GM23338 (cell line): ENCODE measurements at regions not wholly inside any gene's neighbourhood (a gene's known extent, or its start where the extent isn't known, plus 50 kb on each side); places are given as distances from the start of the nearest gene placed in this dataset.

Source experiments
- ATAC-seq: fragments of 200-7000 bp; cut with Tn5 transposase; 3 replicates; pipeline ENCODE4 v1.9.1; 2020
- DNase-seq: peaks from one replicate; pipeline ENCODE4 v3.0.0-alpha.2; 2015; ENCODE audit warnings: low spot score
- H2AFZ ChIP-seq: fragments of 200-600 bp; sonication (generic); 2 replicates; pipeline ENCODE4 v1.8.0; 2016; ENCODE audit warnings: antibody characterized with exemption, mild to moderate bottlenecking, moderate library complexity
- H3F3A ChIP-seq: fragments of 200-600 bp; sonication (generic); replicated peaks from 2 replicates; pipeline ENCODE4 v1.8.0; 2017; ENCODE audit warnings: antibody characterized with exemption, mixed run types, low read depth
- H3K27ac ChIP-seq: fragments of 200-600 bp; sonication (generic); 2 replicates; pipeline ENCODE4 v1.6.1; 2016; ENCODE audit warnings: low read depth
- H3K27me3 ChIP-seq: fragments of 200-600 bp; sonication (generic); 2 replicates; pipeline ENCODE4 v1.8.0; 2016; ENCODE audit warnings: mild to moderate bottlenecking, mixed run types, moderate library complexity; ENCODE audit not compliant: insufficient read depth
- H3K36me3 ChIP-seq: fragments of 200-600 bp; sonication (generic); 2 replicates; pipeline ENCODE4 v1.8.0; 2016; ENCODE audit warnings: mild to moderate bottlenecking; ENCODE audit not compliant: insufficient read depth
- H3K4me1 ChIP-seq: fragments of 200-600 bp; sonication (generic); 2 replicates; pipeline ENCODE4 v1.8.0; 2016; ENCODE audit warnings: mild to moderate bottlenecking, moderate library complexity; ENCODE audit not compliant: insufficient read depth
- H3K4me2 ChIP-seq: fragments of 200-600 bp; sonication (generic); 2 replicates; pipeline ENCODE4 v1.7.1; 2017; ENCODE audit warnings: mixed run types
- H3K4me3 ChIP-seq: fragments of 200-600 bp; sonication (generic); 2 replicates; pipeline ENCODE4 v1.6.1; 2016; ENCODE audit warnings: mixed run types
- H3K79me2 ChIP-seq: fragments of 200-600 bp; sonication (generic); replicated peaks from 2 replicates; pipeline ENCODE4 v1.8.0; 2017; ENCODE audit warnings: mild to moderate bottlenecking; ENCODE audit not compliant: insufficient read depth
- H3K9me2 ChIP-seq: fragments of 200-600 bp; sonication (generic); 2 replicates; pipeline ENCODE4 v1.8.0; 2017; ENCODE audit not compliant: insufficient read depth
- H4K20me1 ChIP-seq: fragments of 200-600 bp; sonication (generic); replicated peaks from 2 replicates; pipeline ENCODE4 v1.8.0; 2017; ENCODE audit warnings: mild to moderate bottlenecking; ENCODE audit not compliant: insufficient read depth
- H3K27ac Mint-ChIP-seq: 2 replicates; pipeline ENCODE4 v1.8.0; 2020; ENCODE audit warnings: inconsistent platforms, mild to moderate bottlenecking, moderate library complexity, mixed read lengths
- H3K27me3 Mint-ChIP-seq: 3 replicates; pipeline ENCODE4 v1.8.0; 2022; ENCODE audit warnings: low read depth, mild to moderate bottlenecking, moderate library complexity, mixed read lengths, inconsistent platforms; ENCODE audit not compliant: insufficient read depth, poor library complexity
- H3K36me3 Mint-ChIP-seq: 3 replicates; pipeline ENCODE4 v1.8.0; 2021; ENCODE audit warnings: low read depth, mild to moderate bottlenecking, inconsistent platforms, moderate library complexity, mixed read lengths
- H3K4me1 Mint-ChIP-seq: 3 replicates; pipeline ENCODE4 v1.8.0; 2020; ENCODE audit warnings: mild to moderate bottlenecking, inconsistent platforms, mixed read lengths
- H3K4me3 Mint-ChIP-seq: 3 replicates; pipeline ENCODE4 v1.8.0; 2021; ENCODE audit warnings: moderate library complexity, mild to moderate bottlenecking, inconsistent platforms, mixed read lengths
- H3K9me3 Mint-ChIP-seq: 3 replicates; pipeline ENCODE4 v1.8.0; 2020; ENCODE audit warnings: moderate library complexity, mild to moderate bottlenecking, inconsistent platforms, mixed read lengths
- CREB1 ChIP-seq: fragments of 250-450 bp; sonication (Bioruptor Pico); IDR thresholded peaks from 2 replicates; pipeline ENCODE4 v1.5.0; 2020; ENCODE audit warnings: low read depth, mild to moderate bottlenecking, moderate library complexity
- EZH2phosphoT487 ChIP-seq: fragments of 200-600 bp; sonication (generic); IDR thresholded peaks from one replicate; pipeline ENCODE4 v1.8.1; 2018; ENCODE audit warnings: antibody characterized with exemption; ENCODE audit not compliant: unreplicated experiment
- JUNB ChIP-seq: IDR thresholded peaks from one replicate; pipeline ENCODE4 v1.6.1; 2016; ENCODE audit warnings: antibody characterized with exemption; ENCODE audit not compliant: unreplicated experiment
- NANOG ChIP-seq: IDR thresholded peaks from 2 replicates; pipeline ENCODE4 v1.6.1; 2016; ENCODE audit warnings: antibody characterized with exemption, borderline replicate concordance
- STAT1 ChIP-seq: IDR thresholded peaks from one replicate; pipeline ENCODE4 v1.6.1; 2016; ENCODE audit warnings: antibody characterized with exemption; ENCODE audit not compliant: unreplicated experiment
- ZNF114 ChIP-seq: fragments of 250-450 bp; sonication (Bioruptor Pico); IDR thresholded peaks from 2 replicates; pipeline ENCODE4 v1.5.0; 2020; ENCODE audit warnings: mild to moderate bottlenecking, moderate library complexity
- ZNF331 ChIP-seq: fragments of 250-450 bp; sonication (Bioruptor Pico); IDR thresholded peaks from 2 replicates; pipeline ENCODE4 v1.5.0; 2020; ENCODE audit warnings: low read depth, mild to moderate bottlenecking, moderate library complexity
- TF ChIP-seq, protein P1 (sequence below), 2 experiments: fragments of 200-600 bp in 1 of 2; sonication (generic) in 1 of 2; conservative IDR thresholded peaks; 2 replicates each; pipeline versions ENCODE4 v1.5.1 to v1.6.1; 2016 to 2017; ENCODE audit warnings: antibody characterized with exemption in 2 of 2, low read depth in 2 of 2, mild to moderate bottlenecking in 2 of 2, moderate library complexity in 1 of 2
- TF ChIP-seq, protein P2 (sequence below): fragments of 250-450 bp; sonication (Bioruptor Pico); IDR thresholded peaks from 2 replicates; pipeline ENCODE4 v1.5.0; 2020; ENCODE audit warnings: mild to moderate bottlenecking, moderate library complexity
- TF ChIP-seq, protein P3 (sequence below): IDR thresholded peaks from 2 replicates; pipeline ENCODE4 v1.6.1; 2016; ENCODE audit warnings: antibody characterized with exemption

DNA sequence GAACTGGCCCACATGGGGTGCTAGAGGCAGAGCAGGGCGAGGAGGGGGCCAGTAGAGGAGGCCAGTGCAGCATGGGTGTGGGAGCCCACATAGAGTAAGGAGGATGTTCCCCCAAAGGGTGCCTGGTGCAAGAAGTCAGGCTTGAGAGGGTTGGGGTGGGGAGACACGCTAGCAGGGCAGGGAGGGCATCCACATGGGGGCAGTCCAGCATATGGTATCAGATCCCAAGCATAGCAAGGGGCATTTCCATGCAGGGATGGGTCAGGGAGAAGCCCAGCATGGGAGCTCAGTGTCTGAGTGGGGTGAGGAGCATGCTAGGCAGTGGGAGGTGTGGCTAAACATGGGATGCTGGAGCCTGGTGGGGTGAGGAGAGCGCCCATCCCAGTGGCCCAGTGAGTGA, 213.7 kb downstream of the COPRS start:
- no peaks in the 10 kb centered on the region for H3K79me2 ChIP-seq
- no peaks in the 10 kb centered on the region for H3K27me3 ChIP-seq
- H3K4me2 ChIP-seq, result no peak overlapping the region
- no peaks in the 10 kb centered on the region; the same call in 1 of the 2 replicates for H3K36me3 ChIP-seq
- H3F3A ChIP-seq, result no peaks in the 10 kb centered on the region
- H2AFZ ChIP-seq, result no peak overlapping the region
- H3K27ac Mint-ChIP-seq, result no peak overlapping the region
- ATAC-seq, result no peak
- H3K9me3 Mint-ChIP-seq, result peaks cover 68% of the 10 kb centered on the region
- TF ChIP-seq, protein P1, sequence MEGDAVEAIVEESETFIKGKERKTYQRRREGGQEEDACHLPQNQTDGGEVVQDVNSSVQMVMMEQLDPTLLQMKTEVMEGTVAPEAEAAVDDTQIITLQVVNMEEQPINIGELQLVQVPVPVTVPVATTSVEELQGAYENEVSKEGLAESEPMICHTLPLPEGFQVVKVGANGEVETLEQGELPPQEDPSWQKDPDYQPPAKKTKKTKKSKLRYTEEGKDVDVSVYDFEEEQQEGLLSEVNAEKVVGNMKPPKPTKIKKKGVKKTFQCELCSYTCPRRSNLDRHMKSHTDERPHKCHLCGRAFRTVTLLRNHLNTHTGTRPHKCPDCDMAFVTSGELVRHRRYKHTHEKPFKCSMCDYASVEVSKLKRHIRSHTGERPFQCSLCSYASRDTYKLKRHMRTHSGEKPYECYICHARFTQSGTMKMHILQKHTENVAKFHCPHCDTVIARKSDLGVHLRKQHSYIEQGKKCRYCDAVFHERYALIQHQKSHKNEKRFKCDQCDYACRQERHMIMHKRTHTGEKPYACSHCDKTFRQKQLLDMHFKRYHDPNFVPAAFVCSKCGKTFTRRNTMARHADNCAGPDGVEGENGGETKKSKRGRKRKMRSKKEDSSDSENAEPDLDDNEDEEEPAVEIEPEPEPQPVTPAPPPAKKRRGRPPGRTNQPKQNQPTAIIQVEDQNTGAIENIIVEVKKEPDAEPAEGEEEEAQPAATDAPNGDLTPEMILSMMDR (conservative IDR thresholded peaks at IDR 0.05; ENCODE audit: low read depth in 2 of 2), result 0 out of 4 replicates have a peak, but pooled peaks of 1 of the 2 experiments have one; percentile 15
- TF ChIP-seq, protein P2, sequence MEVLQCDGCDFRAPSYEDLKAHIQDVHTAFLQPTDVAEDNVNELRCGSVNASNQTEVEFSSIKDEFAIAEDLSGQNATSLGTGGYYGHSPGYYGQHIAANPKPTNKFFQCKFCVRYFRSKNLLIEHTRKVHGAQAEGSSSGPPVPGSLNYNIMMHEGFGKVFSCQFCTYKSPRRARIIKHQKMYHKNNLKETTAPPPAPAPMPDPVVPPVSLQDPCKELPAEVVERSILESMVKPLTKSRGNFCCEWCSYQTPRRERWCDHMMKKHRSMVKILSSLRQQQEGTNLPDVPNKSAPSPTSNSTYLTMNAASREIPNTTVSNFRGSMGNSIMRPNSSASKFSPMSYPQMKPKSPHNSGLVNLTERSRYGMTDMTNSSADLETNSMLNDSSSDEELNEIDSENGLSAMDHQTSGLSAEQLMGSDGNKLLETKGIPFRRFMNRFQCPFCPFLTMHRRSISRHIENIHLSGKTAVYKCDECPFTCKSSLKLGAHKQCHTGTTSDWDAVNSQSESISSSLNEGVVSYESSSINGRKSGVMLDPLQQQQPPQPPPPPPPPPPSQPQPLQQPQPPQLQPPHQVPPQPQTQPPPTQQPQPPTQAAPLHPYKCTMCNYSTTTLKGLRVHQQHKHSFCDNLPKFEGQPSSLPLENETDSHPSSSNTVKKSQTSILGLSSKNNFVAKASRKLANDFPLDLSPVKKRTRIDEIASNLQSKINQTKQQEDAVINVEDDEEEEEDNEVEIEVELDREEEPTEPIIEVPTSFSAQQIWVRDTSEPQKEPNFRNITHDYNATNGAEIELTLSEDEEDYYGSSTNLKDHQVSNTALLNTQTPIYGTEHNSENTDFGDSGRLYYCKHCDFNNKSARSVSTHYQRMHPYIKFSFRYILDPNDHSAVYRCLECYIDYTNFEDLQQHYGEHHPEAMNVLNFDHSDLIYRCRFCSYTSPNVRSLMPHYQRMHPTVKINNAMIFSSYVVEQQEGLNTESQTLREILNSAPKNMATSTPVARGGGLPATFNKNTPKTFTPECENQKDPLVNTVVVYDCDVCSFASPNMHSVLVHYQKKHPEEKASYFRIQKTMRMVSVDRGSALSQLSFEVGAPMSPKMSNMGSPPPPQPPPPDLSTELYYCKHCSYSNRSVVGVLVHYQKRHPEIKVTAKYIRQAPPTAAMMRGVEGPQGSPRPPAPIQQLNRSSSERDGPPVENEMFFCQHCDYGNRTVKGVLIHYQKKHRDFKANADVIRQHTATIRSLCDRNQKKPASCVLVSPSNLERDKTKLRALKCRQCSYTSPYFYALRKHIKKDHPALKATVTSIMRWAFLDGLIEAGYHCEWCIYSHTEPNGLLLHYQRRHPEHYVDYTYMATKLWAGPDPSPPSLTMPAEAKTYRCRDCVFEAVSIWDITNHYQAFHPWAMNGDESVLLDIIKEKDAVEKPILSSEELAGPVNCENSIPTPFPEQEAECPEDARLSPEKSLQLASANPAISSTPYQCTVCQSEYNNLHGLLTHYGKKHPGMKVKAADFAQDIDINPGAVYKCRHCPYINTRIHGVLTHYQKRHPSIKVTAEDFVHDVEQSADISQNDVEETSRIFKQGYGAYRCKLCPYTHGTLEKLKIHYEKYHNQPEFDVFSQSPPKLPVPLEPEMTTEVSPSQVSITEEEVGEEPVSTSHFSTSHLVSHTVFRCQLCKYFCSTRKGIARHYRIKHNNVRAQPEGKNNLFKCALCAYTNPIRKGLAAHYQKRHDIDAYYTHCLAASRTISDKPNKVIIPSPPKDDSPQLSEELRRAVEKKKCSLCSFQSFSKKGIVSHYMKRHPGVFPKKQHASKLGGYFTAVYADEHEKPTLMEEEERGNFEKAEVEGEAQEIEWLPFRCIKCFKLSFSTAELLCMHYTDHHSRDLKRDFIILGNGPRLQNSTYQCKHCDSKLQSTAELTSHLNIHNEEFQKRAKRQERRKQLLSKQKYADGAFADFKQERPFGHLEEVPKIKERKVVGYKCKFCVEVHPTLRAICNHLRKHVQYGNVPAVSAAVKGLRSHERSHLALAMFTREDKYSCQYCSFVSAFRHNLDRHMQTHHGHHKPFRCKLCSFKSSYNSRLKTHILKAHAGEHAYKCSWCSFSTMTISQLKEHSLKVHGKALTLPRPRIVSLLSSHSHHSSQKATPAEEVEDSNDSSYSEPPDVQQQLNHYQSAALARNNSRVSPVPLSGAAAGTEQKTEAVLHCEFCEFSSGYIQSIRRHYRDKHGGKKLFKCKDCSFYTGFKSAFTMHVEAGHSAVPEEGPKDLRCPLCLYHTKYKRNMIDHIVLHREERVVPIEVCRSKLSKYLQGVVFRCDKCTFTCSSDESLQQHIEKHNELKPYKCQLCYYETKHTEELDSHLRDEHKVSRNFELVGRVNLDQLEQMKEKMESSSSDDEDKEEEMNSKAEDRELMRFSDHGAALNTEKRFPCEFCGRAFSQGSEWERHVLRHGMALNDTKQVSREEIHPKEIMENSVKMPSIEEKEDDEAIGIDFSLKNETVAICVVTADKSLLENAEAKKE (CRISPR knock-in tag), result no peak
- no peak for TF ChIP-seq STAT1
- H3K4me1 Mint-ChIP-seq, result no peaks in the 10 kb centered on the region
- H3K4me1 ChIP-seq, result no peaks in the 10 kb centered on the region
- no peaks in the 10 kb centered on the region for H4K20me1 ChIP-seq
- no peak for DNase-seq
- H3K4me3 ChIP-seq, result no peak overlapping the region
- H3K4me3 Mint-ChIP-seq, result no peak overlapping the region
- H3K36me3 Mint-ChIP-seq, result peaks cover 22% of the 10 kb centered on the region; the same call in 2 of the 3 replicates
- H3K27me3 Mint-ChIP-seq, result peaks cover 10% of the 10 kb centered on the region
- no peak overlapping the region for H3K27ac ChIP-seq
- no peaks in the 10 kb centered on the region for H3K9me2 ChIP-seq

DNA sequence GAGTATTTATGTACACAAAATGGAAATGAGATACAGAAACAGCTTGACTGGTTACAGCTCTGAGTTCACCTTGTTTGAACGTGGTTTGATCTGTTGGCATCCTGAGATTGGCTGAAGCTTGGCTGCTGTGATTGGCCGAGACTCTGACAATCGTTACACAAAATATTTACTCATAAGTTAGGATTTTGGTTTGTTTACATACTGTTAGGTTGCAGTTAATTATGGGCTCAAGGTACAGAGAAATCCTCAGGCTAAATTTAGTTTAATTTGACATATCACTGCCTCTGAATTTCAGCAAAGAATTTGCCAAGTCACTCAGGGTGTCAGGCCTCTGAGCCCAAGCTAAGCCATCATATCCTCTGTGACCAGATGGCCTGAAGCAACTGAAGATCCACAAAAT, 227.3 kb downstream of the COPRS start:
- Mint-ChIP-seq H3K9me3 (peaks cover 32% of the 10 kb centered on the region; the same call in 2 of the 3 replicates), H3K27ac (no peak overlapping the region), H3K27me3 (peaks cover 3% of the 10 kb centered on the region), H3K4me1 (no peaks in the 10 kb centered on the region), H3K4me3 (no peak overlapping the region), H3K36me3 (peaks cover 11% of the 10 kb centered on the region)
- TF ChIP-seq STAT1 (no peak), JUNB (no peak), ZNF331 (no peak), ZNF114 (CRISPR knock-in tag) (no peak), EZH2phosphoT487 (no peak), NANOG (no peak), CREB1 (CRISPR knock-in tag) (no peak)
- TF ChIP-seq, protein P3, sequence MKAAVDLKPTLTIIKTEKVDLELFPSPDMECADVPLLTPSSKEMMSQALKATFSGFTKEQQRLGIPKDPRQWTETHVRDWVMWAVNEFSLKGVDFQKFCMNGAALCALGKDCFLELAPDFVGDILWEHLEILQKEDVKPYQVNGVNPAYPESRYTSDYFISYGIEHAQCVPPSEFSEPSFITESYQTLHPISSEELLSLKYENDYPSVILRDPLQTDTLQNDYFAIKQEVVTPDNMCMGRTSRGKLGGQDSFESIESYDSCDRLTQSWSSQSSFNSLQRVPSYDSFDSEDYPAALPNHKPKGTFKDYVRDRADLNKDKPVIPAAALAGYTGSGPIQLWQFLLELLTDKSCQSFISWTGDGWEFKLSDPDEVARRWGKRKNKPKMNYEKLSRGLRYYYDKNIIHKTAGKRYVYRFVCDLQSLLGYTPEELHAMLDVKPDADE, result no peak
- Histone ChIP-seq H3K36me3 (no peaks in the 10 kb centered on the region; the same call in 1 of the 2 replicates), H3K4me2 (no peak overlapping the region), H3K9me2 (no peaks in the 10 kb centered on the region; the same call in 1 of the 2 replicates), H3F3A (no peaks in the 10 kb centered on the region), H2AFZ (no peak overlapping the region), H3K4me1 (no peaks in the 10 kb centered on the region), H3K4me3 (no peak overlapping the region), H3K27me3 (no peaks in the 10 kb centered on the region), H4K20me1 (no peaks in the 10 kb centered on the region), H3K79me2 (no peaks in the 10 kb centered on the region), H3K27ac (no peak overlapping the region)
- no peak for DNase-seq
- ATAC-seq, result no peak
